HG02623 (cell line): ENCODE measurements at regions not wholly inside any gene's neighbourhood (a gene's known extent, or its start where the extent isn't known, plus 50 kb on each side); places are given as distances from the start of the nearest gene placed in this dataset.

Experiments
- ATAC-seq: cut with Tn5 transposase; IDR thresholded peaks from one replicate; pipeline ENCODE4 v1.9.1; 2021; ENCODE audit warnings: moderate library complexity; ENCODE audit not compliant: unreplicated experiment

DNA sequence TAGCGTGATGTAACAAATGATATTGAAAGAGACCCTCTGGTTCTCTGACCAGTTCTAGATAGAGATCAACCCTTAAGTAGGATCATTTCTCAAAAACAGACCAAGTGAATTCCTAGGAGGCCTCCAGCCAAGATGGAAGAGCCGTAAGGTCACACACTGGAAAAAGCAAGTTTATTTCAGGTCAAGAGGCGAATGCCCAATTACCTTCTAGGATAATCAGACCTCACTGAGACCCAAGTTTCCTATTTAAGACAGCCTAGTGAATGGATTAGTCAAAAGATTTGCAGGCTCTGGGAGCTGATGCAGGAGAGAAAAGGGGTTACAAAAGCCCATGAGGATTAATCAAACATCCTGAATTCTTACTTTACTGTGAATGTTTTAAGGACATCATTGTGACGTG is 486.1 kb upstream of the NRP1 start:
- no peak for ATAC-seq

DNA sequence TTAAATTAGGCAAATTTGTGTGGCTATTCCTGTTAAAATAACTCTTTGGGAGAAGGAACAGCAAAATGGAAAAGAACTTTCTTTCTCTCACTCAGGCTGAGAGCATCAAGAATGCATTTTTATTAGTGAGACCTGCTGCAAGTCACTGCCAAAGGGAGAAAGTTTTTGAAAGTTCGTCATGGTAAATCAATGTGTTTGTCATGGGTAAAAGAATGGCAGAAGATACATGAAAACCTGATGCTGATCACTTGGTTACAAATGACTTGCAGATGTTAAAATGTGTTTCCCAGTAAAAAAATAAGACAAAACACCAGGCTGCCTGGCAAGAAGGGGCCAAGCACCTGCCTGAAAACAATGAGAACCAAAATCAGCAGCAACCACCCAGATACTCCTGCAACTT is 484.7 kb upstream of the NRP1 start:
- no peak for ATAC-seq

DNA sequence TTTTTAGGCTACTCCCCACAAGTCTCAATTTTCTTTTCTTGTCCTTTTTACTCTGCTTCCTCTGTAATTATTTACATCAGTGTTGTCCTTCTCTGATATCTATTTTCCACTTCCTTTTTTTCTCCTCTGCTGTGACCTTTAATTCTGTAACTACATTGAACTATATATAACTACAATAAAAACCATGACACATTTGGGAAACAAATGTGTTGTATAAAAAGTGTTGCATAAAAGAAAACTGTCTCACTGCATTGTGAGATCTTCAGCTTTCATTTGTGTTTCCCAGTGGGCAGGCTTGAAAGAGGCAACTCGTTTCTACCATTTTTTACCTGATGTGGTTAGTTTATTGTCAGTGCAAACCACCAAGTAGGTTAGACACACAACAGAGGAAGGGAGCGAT is 483.9 kb upstream of the NRP1 start:
- no peak for ATAC-seq

DNA sequence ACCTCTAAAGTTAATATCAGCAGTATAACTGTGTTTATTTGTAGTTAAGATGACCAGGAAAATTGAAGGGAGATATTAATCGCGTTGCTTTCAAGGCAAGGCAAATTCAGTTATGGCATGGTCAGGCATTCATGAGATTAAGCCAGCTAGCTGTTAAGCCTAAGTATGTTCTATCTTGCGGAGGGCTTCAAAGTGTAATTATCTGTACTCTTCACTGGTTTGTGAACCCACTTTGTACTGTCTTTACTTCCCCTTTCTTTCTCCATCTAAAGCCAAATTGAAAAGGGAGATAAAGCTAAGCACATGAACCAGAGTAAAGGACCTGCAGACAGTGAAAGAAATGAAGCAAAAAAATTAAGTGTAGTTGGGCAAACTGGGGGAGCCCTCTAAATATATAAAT is 483.1 kb upstream of the NRP1 start:
- no peak for ATAC-seq

DNA sequence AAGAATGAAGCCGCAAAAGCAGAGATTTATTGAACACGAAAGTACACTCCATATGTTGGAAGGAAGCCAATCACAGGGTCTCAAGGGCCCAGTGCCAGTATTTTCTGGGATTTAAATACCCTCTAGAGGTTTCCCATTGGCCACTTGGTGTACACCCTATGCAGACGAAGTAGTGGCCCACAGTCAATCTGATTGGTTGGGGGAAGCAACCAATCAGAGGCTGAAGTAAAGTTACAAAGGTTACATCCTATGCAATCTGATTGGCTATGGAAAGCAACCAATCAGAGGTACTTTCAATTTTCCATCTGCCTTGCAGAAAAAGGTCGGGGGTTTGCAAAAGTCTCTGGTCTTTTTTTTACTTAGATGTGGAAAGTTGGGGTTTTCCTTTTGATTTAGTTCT is 481.3 kb upstream of the NRP1 start:
- no peak for ATAC-seq

DNA sequence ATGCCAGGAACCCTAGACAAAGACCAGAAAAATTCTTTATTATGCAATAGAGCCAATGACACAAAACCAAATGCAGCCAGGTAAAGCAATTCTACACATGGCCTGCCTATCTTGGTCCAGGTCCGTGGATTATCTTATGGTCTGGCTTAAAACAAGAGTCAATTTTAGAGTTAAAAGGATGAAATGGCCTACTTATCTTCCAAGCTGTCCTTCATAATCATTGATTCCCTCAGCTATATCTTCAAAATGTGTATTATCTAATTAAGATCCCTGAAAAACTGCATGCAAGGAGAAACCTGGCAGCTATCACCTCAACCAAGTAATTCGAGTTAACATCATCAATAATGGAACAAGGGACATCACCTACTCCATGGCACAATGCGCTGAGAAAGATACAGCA is 479.4 kb upstream of the NRP1 start:
- no peak for ATAC-seq

DNA sequence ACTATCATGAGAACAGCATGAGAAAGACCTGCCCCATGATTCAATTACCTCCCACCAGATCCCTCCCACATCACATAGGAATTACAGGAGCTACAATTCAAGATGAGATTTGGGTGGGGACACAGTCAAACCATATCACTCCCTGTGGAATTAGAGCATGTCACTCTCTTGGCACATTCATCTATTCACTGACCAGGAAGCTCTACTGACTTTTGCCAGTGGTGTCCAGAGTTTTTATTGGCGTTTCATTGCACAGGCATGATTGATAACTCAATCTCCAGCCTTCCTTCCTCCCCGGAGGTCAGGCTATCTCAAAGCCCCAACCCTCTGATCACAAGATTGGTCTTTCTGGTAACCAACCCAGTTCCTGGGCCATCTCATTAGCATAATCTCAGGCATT is 478.9 kb upstream of the NRP1 start:
- no peak for ATAC-seq

DNA sequence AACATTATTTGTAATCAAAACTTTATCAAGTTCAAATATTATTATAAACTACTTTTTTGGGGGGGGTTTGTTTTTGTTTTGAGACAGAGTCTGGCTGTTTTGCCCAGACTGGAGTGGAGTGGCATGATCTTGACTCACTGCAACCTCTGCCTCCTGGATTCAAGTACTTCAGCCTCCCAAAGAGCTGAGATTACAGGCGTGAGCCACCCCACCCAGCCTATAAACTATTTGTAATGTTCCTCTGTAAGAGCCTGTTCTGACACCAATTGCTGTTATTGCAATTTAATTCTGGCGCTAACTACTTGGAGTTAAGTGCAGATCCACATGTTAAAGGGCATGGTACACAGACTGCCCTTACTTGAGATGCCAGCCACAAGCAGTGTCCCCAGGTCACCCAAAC is 478.1 kb upstream of the NRP1 start:
- ATAC-seq: no peak

DNA sequence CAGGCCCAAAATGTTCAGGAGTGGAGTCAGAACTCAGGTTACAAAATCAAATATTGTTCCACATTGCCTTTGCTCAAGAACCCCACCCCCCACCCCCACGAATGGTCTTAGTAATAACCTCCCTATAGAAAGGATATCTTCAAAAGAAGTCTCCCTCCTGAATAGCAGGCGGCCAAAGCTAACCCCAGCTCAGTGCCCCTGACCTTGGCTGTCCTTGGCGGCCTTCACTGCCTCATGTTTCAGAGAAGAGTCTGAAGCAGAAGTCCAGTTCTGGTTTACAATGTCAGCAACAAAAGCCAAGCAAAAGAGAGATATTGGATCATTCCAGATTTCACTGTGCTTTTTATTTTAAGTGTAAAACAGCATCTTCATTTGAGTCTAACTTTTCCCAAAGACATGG is 476.5 kb upstream of the NRP1 start:
- no peak for ATAC-seq

DNA sequence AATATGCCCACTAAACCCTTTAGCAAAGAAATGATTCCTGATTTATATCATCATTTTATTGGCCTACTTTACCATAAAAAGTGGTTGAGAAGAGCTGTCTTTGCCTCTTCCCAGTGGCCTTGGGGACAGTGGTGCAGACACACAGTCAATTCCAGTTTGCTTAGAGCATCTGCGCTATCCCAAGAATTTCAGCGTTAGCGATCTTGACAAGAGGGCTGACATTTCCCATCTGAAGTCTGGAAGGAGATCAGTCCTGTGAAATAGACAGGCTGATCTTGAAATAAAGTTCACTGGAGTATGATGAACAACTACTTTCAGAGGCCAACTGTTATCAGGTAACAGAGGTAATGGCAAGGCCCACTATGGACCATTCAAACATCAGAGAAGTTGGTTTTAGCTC is 475.3 kb upstream of the NRP1 start:
- no peak for ATAC-seq

DNA sequence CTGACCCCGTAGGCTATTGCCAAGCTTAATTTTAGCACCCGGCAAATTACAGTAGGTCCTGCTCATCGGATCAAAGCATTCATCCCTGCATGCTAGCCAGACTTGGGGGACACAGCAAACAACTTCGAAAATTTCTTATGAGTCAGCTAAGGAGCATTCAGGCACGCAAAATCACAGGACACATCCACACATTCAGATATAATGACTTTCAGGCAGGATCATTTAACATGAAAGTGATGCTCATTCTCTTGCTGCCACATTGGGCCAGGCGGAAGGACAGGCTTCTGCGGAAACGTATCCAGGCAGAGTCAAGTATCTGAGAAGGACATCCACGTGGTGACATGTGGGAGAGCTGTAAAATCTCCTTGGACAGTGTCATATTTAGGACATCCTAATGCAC is 474.0 kb upstream of the NRP1 start:
- ATAC-seq: no peak

DNA sequence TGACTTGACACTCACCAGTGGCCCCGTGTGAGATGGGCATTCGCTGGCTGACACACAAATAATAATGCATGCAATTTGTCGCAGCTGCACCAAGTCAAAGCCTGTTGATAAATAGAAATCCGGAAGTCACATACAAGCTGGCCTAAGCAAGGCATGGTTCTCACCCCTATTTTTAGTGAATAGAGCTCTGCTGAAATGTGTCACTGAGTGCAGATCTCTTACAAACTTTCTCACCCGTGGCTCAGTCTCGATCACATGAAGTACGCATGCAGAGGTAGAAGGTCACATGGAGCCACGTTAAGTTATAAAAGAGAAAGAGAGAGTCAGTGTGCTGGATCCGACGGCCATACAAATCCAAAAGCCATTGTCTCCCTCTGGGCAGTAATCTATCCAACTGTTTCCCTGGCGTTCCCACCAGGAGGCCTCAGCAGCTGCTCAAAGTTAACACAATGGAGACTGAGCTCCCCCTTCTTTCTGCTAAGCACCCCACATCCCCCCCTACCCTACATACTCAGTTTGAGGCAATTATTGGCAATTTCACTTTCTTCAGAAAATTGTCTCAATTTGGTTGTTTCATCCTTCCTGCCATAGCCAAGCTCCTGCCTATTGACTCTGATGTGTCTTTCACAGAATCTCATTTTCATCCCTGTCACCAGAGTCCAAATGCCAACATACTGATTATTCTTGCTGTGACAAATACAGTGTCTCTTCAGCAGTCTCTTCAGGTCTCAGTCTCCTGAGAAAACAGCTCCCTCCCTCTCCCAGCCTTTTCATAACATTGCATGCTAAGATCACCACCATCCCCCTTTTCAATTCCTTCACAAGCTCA is 473.3 kb upstream of the NRP1 start:
- no peak for ATAC-seq

DNA sequence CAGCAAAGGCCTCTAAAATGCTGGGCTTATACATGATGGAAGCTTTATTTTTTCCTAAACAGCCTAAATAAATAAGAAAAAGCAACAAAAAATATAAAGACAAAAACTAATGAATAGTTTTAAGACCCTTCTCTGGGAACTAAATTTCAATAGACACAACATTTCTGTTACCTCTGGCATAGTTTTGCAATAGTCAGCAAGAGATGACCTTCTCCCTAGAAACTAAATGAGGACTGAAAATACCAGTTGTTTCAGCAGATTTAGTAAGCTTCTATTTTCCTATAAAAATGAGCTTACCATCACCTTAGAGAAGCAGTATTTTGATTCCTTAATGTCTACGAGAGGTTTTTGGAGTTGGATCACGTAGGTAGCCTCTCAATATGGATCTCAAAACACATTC is 471.4 kb upstream of the NRP1 start:
- ATAC-seq: no peak

DNA sequence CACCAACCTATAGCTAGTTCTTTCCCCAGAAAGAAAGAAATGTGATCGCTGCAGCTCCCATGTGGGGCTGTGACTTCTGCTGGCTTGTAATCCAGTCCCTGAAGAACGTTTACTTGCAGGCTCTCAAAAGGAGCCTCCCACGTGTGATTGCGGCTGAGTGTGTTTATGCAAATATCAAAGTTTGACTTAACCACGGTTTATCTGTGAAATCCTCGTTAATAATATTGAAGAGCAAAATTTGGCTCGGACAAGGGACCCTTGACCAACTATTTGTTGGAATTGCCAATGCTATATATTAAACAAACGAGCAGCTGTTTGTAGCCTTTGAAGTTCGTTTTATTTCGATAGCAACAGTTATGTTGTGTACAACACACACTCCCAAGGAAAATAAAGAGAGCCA is 470.1 kb upstream of the NRP1 start:
- no peak for ATAC-seq

DNA sequence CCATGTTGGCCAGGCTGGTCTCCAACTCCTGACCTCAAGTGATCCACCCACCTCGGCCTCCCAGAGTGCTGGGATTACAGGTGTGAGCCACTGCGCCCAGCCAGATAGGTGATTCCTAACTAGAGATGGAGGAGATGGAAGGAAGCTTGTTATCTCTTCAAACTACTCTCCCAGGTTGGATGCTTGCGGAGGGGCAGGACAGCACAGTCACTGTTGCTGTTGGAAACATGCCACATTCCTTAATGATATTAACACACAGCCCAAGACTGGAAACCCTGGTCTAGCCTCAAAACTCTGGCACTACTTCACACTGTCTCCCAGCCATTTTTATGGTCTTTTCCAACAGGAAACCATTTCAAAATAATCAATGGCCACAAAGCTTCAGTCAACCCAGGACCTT is 468.8 kb upstream of the NRP1 start:
- no peak for ATAC-seq

DNA sequence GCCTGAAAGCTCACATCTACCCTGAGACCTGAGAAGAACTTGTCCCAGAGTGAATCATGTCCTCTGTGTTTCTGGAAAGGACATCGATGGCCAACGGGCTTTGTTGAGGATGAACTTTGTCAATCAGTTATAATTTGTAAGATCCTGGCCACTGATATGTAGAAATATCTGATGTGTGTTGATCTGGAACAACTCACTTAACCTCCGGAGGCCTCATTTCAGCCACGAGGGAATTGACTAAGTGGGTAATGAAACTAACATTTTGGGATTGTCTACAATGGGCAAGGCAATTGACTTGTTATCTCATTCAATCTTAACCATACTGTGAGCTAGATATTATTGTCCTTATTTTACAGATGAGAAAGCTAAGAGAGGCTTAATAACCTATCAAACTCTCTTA is 468.1 kb upstream of the NRP1 start:
- ATAC-seq: no peak

DNA sequence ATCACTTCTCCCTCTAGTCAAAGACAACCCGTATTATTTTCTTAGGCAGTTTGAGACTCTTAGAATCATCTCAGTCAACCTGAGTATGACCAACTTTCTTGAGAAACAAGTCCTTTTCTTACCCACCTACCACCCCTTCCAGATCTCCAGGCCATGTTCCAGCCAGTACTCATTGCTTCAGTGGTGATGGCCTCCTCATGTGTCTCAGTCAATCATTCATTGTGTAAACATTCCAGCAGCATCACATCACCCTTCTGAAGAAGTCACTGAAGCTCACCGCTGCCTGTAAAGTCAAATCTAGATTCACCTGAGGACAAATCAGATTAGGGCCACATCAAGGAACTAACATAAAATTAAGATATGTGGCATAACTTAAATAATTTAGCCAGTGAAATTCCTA is 467.2 kb upstream of the NRP1 start:
- no peak for ATAC-seq

DNA sequence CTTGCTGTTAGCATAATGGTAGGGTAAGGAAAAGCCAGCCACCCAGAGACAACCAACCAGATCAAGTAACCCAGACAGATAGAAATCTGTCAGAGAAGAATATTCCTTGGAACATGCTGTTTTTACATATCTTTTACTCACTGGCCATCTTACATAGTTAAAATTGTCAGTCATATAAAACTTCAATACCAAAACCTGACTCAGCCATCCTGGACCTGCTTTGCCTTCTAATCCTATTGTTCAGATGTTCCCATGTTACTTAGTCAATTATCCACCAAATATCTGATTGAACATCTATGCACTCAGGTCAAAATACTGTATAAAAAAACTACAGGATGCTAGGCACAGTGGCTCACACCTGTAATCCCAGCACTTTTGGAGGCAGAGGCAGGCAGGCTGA is 466.5 kb upstream of the NRP1 start:
- ATAC-seq: no peak

DNA sequence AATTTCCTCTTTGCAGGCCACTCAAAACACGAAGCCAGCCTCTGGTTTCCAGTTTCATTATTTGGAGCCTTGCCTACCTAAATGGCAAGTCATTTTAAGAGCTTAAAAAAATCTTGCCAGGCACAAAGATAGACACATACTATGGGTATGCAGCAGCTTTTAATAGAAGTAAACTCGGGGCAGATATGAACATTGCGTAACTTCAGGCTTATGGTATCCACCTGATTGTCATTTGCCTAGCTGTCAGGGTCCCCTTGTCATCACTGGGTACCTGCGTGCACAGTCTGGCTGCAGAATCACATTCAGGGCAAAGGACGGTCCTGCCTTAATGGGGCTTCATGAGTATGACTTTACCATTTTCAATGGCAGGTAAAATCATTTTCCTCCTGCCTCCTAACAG is 466.1 kb upstream of the NRP1 start:
- no peak for ATAC-seq

DNA sequence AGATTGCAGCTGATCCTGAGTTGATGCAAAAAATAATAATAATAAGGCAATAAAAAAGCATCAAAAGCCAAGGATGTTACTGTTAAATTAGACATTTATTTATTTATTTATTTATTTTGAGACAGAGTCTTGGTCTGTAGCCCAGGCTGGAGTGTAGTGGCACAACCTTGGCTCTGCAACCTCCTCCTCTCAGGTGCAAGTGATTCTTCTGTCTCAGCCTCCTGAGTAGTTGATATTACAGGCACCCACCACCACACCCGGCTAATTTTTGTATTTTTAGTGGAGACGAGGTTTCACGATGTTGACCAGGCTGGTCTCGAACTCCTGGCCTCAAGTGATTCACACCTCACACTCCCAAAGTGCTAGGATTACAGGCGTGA is 465.5 kb upstream of the NRP1 start:
- ATAC-seq: no peak

DNA sequence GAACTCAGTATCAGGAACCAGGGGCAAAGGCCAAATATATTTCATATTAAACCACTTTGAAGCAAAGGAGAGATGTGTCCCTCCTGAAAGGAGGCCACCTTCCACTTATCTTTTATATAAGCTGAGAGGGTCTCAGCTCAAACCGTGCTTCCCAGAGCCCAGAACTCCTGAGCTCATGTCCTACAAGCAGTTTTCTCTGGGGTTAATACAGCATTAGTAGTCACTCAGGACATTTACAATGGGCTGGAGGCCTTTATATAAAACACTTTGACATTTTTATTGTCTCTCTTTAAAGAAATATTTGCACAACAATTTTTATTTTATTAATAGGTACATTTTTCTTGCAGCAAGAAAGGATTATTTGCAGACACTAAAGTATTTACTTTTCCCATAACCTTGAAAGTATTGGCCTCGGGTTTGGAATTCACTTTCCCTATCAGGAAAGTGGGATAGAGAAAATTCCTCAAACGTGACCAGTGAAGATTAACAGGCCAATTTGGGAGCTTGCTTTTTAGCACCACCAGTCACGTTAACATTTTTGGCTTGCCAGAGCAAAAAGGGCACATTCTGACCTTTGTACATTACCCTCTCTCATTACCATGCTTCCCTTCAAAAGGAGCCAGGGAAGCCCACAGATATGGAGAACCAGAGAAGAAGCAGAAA is 464.9 kb upstream of the NRP1 start:
- no peak for ATAC-seq

DNA sequence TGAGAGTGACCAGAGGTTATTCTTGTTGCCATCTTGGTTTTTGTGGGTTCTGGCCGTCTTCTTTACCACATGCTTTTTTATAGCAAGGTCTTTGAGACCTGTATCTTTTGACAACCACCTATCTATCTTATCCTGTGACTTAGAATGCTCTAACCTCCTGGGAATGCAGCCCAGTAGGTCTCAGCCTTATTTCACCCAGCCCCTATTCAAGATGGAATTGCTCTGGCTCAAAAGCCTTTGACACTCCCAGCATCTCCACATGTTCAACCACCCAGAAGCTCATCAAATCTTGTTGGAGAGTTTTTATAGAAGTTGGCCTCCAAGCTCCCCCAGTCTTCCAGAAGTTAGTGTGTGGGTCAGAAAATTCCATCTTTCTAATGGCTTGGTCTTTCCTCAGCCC is 464.3 kb upstream of the NRP1 start:
- ATAC-seq: no peak

DNA sequence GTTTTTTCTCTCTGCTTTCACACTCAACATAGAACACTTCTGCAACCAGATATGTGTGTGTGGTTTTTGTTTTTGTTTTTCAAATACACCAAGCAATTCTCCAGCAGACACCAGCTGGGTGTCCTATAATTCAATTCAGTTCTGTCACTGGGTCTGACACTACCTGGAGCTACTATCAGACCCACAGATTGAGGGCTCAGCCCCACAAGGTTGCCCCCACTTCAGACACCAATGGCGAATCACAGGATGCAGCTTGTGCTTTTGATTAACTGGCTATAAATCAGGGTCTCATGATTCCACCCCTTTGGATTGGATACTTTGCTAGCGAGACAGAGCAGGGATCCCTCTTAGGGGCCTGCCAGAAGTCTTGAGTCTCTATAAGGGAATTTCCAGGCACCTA is 462.2 kb upstream of the NRP1 start:
- no peak for ATAC-seq
